Neural progenitor cell (in vitro differentiated cells): ENCODE measurements at regions not wholly inside any gene's neighbourhood (a gene's known extent, or its start where the extent isn't known, plus 50 kb on each side); places are given as distances from the start of the nearest gene placed in this dataset.

Source experiments
- EZH2 ChIP-seq: fragments of 200-600 bp; sonication (generic); IDR thresholded peaks from 2 replicates; pipeline ENCODE4 v1.6.1; 2017; ENCODE audit warnings: antibody characterized with exemption, mild to moderate bottlenecking, moderate library complexity
- EZH2phosphoT487 ChIP-seq: fragments of 200-600 bp; sonication (generic); IDR thresholded peaks from 2 replicates; pipeline ENCODE4 v1.6.1; 2017; ENCODE audit warnings: antibody characterized with exemption
- TF ChIP-seq, protein P1 (sequence below): fragments of 200-600 bp; sonication (generic); IDR thresholded peaks from 2 replicates; pipeline ENCODE4 v1.5.1; 2017; ENCODE audit warnings: antibody characterized with exemption, mild to moderate bottlenecking

DNA sequence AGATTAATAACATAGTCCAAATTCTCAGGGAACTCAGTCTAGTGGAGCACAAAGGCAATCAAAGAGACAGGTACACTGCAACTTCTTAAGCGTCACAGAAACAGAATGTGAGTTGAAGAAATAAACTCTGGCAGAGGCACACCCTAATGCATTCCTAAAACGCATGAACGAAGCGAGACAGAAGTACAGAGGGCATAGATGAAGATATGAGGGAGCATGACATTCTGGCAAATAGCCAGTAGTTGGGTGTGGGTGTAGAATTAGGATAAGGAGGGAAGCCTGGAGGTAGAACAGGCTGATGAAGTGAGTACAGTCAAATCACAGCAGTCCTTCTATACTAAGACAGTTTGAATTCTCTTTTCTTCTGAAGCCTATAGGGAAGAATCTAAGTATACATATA lies 838.7 kb upstream of the API5 start:
- TF ChIP-seq, protein P1, sequence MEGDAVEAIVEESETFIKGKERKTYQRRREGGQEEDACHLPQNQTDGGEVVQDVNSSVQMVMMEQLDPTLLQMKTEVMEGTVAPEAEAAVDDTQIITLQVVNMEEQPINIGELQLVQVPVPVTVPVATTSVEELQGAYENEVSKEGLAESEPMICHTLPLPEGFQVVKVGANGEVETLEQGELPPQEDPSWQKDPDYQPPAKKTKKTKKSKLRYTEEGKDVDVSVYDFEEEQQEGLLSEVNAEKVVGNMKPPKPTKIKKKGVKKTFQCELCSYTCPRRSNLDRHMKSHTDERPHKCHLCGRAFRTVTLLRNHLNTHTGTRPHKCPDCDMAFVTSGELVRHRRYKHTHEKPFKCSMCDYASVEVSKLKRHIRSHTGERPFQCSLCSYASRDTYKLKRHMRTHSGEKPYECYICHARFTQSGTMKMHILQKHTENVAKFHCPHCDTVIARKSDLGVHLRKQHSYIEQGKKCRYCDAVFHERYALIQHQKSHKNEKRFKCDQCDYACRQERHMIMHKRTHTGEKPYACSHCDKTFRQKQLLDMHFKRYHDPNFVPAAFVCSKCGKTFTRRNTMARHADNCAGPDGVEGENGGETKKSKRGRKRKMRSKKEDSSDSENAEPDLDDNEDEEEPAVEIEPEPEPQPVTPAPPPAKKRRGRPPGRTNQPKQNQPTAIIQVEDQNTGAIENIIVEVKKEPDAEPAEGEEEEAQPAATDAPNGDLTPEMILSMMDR, result no peak
- no peak for TF ChIP-seq EZH2phosphoT487
- TF ChIP-seq EZH2, result no peak
